ENCODE measurements at regions not wholly inside any gene's neighbourhood (a gene's known extent, or its start where the extent isn't known, plus 50 kb on each side); places are given as distances from the start of the nearest gene placed in this dataset.

- H3K9me2 ChIP-seq (ENCODE audit: insufficient read depth, low read length), result no peaks in the 10 kb centered on the region
- H4K20me1 ChIP-seq (ENCODE audit: insufficient read depth, low read length), result no peaks in the 10 kb centered on the region
- H3K9me3 ChIP-seq (ENCODE audit: low read length), result no peaks in the 10 kb centered on the region
- H3K4me2 ChIP-seq (ENCODE audit: low read length), result no peak overlapping the region
- BruUV-seq (replicated peaks), result no TSS peak
- no peaks in the 10 kb centered on the region for H3K4me1 ChIP-seq (ENCODE audit: insufficient read depth, low read length, poor library complexity, severe bottlenecking)
- H3K4me3 ChIP-seq (ENCODE audit: low read depth, low read length, poor library complexity, severe bottlenecking), result no peak overlapping the region
- DNase-seq (ENCODE audit: low spot score), result no peak
- no peak overlapping the region for H3K27ac ChIP-seq (ENCODE audit: low read depth, low read length, poor library complexity, severe bottlenecking)
- no peaks in the 10 kb centered on the region for H3K79me2 ChIP-seq (ENCODE audit: insufficient read depth, low read depth, low read length)
- H3K36me3 ChIP-seq (ENCODE audit: insufficient read depth, low read length), result no peaks in the 10 kb centered on the region
- TF ChIP-seq EZH2phosphoT487 (IDR thresholded peaks at IDR 0.05; ENCODE audit: borderline replicate concordance, low read depth, low read length) (no peak), CTCF (conservative IDR thresholded peaks at IDR 0.05; ENCODE audit: low read length) (no peak)
- CTCF ChIA-PET (ENCODE audit: unreplicated experiment), result no interaction called here
- no peak overlapping the region for H2AFZ ChIP-seq (ENCODE audit: low read length)
- intact Hi-C loops (cut with micrococcal nuclease; ENCODE audit: unreplicated experiment), result no loop called here
- POLR2A ChIA-PET, result no interaction called here
Observed at GRCh38 chrY:8033200-8033599, 1121.6 kb upstream of the AMELY start.

- Histone ChIP-seq H3K79me2 (ENCODE audit: insufficient read depth, low read depth, low read length) (no peaks in the 10 kb centered on the region), H3K27ac (ENCODE audit: low read depth, low read length, poor library complexity, severe bottlenecking) (no peak overlapping the region), H3K4me3 (ENCODE audit: low read depth, low read length, poor library complexity, severe bottlenecking) (no peak overlapping the region), H3K4me2 (ENCODE audit: low read length) (no peak overlapping the region), H3K9me3 (ENCODE audit: low read length) (no peaks in the 10 kb centered on the region), H3K9me2 (ENCODE audit: insufficient read depth, low read length) (no peaks in the 10 kb centered on the region), H2AFZ (ENCODE audit: low read length) (no peak overlapping the region), H3K4me1 (ENCODE audit: insufficient read depth, low read length, poor library complexity, severe bottlenecking) (no peaks in the 10 kb centered on the region), H3K36me3 (ENCODE audit: insufficient read depth, low read length) (no peaks in the 10 kb centered on the region), H4K20me1 (ENCODE audit: insufficient read depth, low read length) (no peaks in the 10 kb centered on the region)
- no TSS peak for BruUV-seq (replicated peaks)
- intact Hi-C loops (cut with micrococcal nuclease; ENCODE audit: unreplicated experiment), result no loop called here
- ChIA-PET CTCF (ENCODE audit: unreplicated experiment) (no interaction called here), POLR2A (no interaction called here)
- TF ChIP-seq CTCF (conservative IDR thresholded peaks at IDR 0.05; ENCODE audit: low read length) (no peak), EZH2phosphoT487 (IDR thresholded peaks at IDR 0.05; ENCODE audit: borderline replicate concordance, low read depth, low read length) (no peak)
- no peak for DNase-seq (ENCODE audit: low spot score)
Observed at GRCh38 chrY:8020540-8020939, 1109.0 kb upstream of the AMELY start.

- no peak overlapping the region for H3K27ac ChIP-seq (ENCODE audit: low read depth, low read length, poor library complexity, severe bottlenecking)
- H3K9me3 ChIP-seq (ENCODE audit: low read length), result no peaks in the 10 kb centered on the region
- no peak overlapping the region for H3K4me2 ChIP-seq (ENCODE audit: low read length)
- no peaks in the 10 kb centered on the region for H3K4me1 ChIP-seq (ENCODE audit: insufficient read depth, low read length, poor library complexity, severe bottlenecking)
- no TSS peak for BruUV-seq (replicated peaks)
- ChIA-PET POLR2A (no interaction called here), CTCF (ENCODE audit: unreplicated experiment) (no interaction called here)
- no peak overlapping the region for H3K4me3 ChIP-seq (ENCODE audit: low read depth, low read length, poor library complexity, severe bottlenecking)
- no peak for DNase-seq (ENCODE audit: low spot score)
- TF ChIP-seq EZH2phosphoT487 (IDR thresholded peaks at IDR 0.05; ENCODE audit: borderline replicate concordance, low read depth, low read length) (no peak), CTCF (conservative IDR thresholded peaks at IDR 0.05; ENCODE audit: low read length) (no peak)
- H3K36me3 ChIP-seq (ENCODE audit: insufficient read depth, low read length), result no peaks in the 10 kb centered on the region
- H2AFZ ChIP-seq (ENCODE audit: low read length), result no peak overlapping the region
- intact Hi-C loops (cut with micrococcal nuclease; ENCODE audit: unreplicated experiment), result no loop called here
- no peaks in the 10 kb centered on the region for H3K79me2 ChIP-seq (ENCODE audit: insufficient read depth, low read depth, low read length)
- no peaks in the 10 kb centered on the region for H3K9me2 ChIP-seq (ENCODE audit: insufficient read depth, low read length)
- no peaks in the 10 kb centered on the region for H4K20me1 ChIP-seq (ENCODE audit: insufficient read depth, low read length)
Observed at GRCh38 chrY:8011515-8011914, 1100.0 kb upstream of the AMELY start.

Data from OCI-LY7 (cell line).